HAP-1 (cell line): ENCODE measurements at regions not wholly inside any gene's neighbourhood (a gene's known extent, or its start where the extent isn't known, plus 50 kb on each side); places are given as distances from the start of the nearest gene placed in this dataset.

Experiments
- DNase-seq, 2 experiments: peaks; one replicate each; pipeline ENCODE4 v3.0.0-alpha.2; 2016 to 2020; ENCODE audit warnings: low spot score in 2 of 2
- H3K27me3 ChIP-seq: fragments of 250-450 bp; sonication (Bioruptor Pico); 2 replicates; pipeline ENCODE4 v1.5.1; 2020; ENCODE audit warnings: low read depth, mild to moderate bottlenecking, moderate library complexity
- H3K36me3 ChIP-seq: fragments of 250-450 bp; sonication (Bioruptor Pico); replicated peaks from 2 replicates; pipeline ENCODE4 v1.5.1; 2020; ENCODE audit warnings: mild to moderate bottlenecking
- H3K4me1 ChIP-seq: fragments of 250-450 bp; sonication (Bioruptor Pico); 2 replicates; pipeline ENCODE4 v1.5.1; 2020; ENCODE audit warnings: mild to moderate bottlenecking
- H3K4me3 ChIP-seq: fragments of 250-450 bp; sonication (Bioruptor Pico); 2 replicates; pipeline ENCODE4 v1.5.1; 2020; ENCODE audit warnings: mild to moderate bottlenecking, moderate library complexity
- H3K9me3 ChIP-seq: fragments of 250-450 bp; sonication (Bioruptor Pico); 2 replicates; pipeline ENCODE4 v1.5.1; 2020; ENCODE audit warnings: mild to moderate bottlenecking, moderate library complexity
- in situ Hi-C: fragments of 300-500 bp; cut with MboI; formaldehyde crosslinking; loops from 3 replicates; pipeline ENCODE4 v1.14.3; 2020; ENCODE audit warnings: low sequenced_read_pairs, inconsistent platforms, mixed read lengths

DNA sequence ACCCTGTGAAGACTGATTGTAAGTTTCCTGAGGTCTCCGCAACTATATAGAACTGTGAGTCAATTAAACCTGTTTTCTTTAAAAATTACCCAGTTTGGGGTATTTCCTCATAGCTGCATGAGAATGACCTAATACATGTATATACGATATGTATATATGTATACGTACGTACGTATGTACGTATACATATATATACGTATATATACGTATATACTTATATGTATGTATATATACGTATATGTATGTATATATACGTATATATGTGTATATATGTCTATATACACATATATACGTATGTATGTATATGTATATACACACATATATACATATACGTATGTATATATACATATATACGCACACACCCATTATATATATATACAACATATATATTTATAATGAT lies 1153.0 kb upstream of the CDH18 start:
- in situ Hi-C loops = no loop called here
- DNase-seq = no peak
- no peaks in the 10 kb centered on the region for H3K36me3 ChIP-seq
- H3K4me3 ChIP-seq = no peak overlapping the region
- no peaks in the 10 kb centered on the region; the same call in 1 of the 2 replicates for H3K9me3 ChIP-seq
- H3K4me1 ChIP-seq = no peaks in the 10 kb centered on the region
- H3K27me3 ChIP-seq = no peaks in the 10 kb centered on the region

DNA sequence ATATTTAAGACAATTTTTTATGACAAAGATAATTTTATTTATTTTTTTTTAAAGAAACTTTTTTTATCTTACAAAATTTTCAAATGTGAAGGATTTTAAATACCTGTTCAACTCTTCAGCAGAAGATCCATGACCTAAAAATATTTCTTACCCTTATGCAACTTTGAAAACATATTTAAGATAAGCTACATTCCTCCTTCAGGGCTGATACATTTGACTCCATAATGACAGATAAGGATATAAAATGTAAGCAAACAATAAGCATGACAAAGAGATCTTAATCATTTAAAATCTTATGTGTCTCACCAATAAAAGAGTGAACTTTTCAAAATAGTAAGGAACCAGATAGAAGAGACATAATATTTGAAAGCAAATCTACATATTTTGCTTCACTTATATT lies 1138.2 kb upstream of the CDH18 start:
- Histone ChIP-seq H3K36me3 (no peaks in the 10 kb centered on the region), H3K4me1 (no peaks in the 10 kb centered on the region), H3K4me3 (no peak overlapping the region), H3K9me3 (no peaks in the 10 kb centered on the region), H3K27me3 (no peaks in the 10 kb centered on the region)
- in situ Hi-C loops = no loop called here
- no peak for DNase-seq

DNA sequence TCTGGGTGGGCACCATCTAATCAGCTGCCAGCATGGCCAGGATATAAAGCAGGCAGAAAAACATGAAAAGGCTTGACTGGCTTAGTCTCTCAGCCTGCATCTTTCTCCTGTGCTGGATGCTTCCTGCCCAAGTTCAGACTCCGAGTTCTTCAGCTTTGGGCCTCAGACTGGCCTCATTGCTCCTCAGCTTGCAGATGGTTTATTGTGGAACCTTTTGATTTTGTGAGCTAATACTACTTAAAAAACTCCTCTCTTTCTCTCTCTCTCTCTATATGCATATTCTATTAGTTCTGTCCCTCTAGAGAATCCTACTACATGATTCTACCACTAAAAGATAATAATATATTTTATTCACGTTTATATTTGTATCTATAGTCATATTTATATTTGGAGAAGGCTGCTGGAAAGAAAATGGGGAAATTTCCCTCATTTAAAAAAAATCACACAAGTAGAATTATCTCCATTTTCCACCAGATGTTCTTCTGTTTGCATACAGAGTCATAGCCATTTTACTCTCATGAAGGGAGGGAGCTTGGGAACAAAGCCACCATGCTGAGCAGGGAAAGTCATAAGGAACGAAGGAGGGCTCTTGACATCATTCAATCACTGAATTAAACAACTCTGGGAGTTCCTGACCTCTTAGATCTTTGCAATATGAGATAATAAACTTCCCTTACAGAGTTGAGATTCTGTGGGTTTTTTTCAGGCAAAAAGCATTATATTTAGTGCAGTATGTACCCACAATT lies 1137.4 kb upstream of the CDH18 start:
- no peaks in the 10 kb centered on the region for H3K36me3 ChIP-seq
- in situ Hi-C loops = no loop called here
- H3K4me3 ChIP-seq = no peak overlapping the region
- H3K27me3 ChIP-seq = no peaks in the 10 kb centered on the region
- no peak for DNase-seq
- H3K9me3 ChIP-seq = no peaks in the 10 kb centered on the region
- no peaks in the 10 kb centered on the region for H3K4me1 ChIP-seq

DNA sequence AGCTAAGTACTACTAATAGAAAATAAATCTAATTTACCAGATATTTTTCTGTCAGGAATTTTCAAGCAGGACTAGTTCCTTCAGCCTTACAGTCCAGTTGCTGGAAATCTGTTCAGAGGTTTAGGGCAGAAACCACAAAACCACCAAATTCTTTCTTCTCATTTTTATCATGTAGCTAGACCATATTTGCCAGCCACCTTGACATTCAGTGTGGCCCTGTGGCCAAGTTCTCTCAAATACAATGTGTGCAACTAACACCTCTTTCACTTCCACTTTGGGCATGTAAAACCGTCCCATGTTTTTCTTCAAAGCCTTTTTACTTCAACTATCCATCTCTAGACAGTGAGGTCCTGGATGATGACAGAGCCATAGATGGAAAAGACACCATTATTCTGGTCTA lies 1133.2 kb upstream of the CDH18 start:
- DNase-seq = no peak
- Histone ChIP-seq H3K36me3 (no peaks in the 10 kb centered on the region), H3K4me3 (no peak overlapping the region), H3K9me3 (no peaks in the 10 kb centered on the region), H3K4me1 (no peaks in the 10 kb centered on the region), H3K27me3 (no peaks in the 10 kb centered on the region)
- in situ Hi-C loops = no loop called here

DNA sequence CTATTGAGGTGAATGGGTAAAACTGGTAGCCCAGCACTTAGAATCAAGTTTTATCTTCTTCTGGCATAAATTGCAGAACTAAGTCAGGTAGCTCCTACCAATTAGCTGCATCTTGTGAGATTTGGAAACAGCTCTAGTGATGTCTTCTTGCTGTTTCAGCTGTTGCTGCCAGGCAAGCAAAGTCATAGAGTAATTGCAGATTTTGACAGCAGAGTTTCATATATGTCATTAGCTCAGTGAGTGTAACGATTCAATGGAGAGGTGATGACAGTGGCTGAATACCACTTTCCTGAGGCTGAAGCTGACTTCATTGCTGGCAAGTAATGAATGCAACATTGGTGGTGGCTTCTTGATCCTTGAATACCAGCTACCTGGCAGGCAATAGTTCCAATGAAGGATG lies 1109.7 kb upstream of the CDH18 start:
- H3K27me3 ChIP-seq = no peaks in the 10 kb centered on the region
- in situ Hi-C loops = no loop called here
- H3K4me3 ChIP-seq = no peak overlapping the region

DNA sequence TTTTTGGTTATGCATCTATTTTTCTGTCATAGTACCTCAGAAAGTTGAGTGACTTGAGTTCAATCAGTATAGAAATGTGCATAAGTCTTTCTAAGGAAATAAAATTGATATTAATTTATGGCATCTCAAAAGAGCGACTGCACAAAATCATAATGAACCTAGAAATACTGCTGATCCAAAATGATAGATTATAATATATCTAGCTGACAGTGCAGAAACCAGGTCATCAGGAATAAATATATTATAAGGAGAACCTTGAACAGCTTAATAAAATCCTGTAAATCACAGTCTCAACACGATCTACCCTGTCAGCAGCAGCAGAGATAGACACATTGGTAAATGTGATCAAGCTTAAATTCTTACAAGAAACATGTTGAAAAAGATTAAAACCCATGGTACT lies 1106.6 kb upstream of the CDH18 start:
- Histone ChIP-seq H3K4me1 (no peaks in the 10 kb centered on the region), H3K4me3 (no peak overlapping the region), H3K27me3 (no peaks in the 10 kb centered on the region), H3K36me3 (no peaks in the 10 kb centered on the region), H3K9me3 (no peaks in the 10 kb centered on the region)
- in situ Hi-C loops = no loop called here
- DNase-seq = no peak

More for the DNA sequence above, 1109.7 kb upstream of the CDH18 start:
- no peak for DNase-seq
- no peaks in the 10 kb centered on the region for H3K36me3 ChIP-seq
- no peaks in the 10 kb centered on the region for H3K9me3 ChIP-seq
- H3K4me1 ChIP-seq = no peaks in the 10 kb centered on the region

DNA sequence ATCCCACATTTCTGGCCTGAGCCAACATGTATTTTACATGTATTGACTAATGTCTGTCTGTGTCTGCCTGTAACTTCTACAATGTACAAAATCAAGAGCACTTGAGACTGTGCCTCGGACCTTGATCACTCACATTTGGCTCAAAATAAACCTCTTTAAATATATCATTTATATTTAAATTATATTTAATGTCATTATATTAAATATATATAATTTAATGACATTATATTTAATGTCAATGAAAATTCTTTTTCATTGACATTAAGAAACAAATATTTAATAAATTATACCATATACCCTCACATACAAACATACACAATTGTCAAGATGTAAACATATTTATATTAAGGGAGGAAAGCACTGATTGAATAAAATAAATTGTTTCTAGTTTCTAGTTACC lies 1099.8 kb upstream of the CDH18 start:
- no peak for DNase-seq
- Histone ChIP-seq H3K9me3 (no peaks in the 10 kb centered on the region), H3K36me3 (no peaks in the 10 kb centered on the region), H3K4me3 (no peak overlapping the region), H3K4me1 (no peaks in the 10 kb centered on the region), H3K27me3 (no peaks in the 10 kb centered on the region)
- in situ Hi-C loops = no loop called here

DNA sequence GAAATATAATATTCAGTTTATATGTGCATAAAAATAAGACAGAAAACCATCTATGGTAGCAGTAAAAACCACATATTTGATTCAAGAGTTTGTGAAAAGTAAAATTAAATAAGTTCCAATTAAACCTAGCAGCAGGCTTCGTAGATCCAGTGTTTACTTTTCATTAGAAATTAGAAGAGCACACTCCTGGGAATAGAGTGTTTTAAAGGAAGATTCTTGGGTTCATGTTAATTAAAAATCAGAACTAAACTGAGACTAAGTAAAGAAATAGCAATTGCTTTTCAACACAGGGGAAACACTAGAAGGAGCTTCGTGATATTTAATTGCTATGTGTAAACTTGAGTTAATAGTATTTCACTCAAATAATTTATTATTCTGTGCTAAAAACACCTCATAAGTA lies 1097.8 kb upstream of the CDH18 start:
- in situ Hi-C loops = no loop called here
- no peak for DNase-seq
- Histone ChIP-seq H3K4me1 (no peaks in the 10 kb centered on the region), H3K36me3 (no peaks in the 10 kb centered on the region), H3K27me3 (no peaks in the 10 kb centered on the region), H3K4me3 (no peak overlapping the region), H3K9me3 (no peaks in the 10 kb centered on the region)

DNA sequence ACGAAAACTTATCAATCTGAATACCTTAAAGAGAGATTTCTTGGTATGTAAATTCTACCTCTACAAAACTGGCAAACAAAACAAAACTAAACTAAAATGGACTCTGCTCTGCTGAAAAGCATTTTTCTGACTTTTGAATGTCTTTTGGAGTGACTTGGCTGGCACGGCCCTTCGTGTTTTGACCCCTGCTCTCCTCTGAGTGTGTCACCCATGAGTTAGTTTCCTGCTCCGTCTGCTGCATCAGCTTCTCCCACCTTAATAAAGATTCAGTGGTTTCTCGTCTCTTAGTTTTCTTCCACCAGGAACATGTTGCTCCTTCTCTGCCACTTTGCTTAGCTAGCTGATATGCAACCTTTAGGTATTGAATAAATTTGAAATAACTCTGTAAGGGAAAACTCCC lies 1084.0 kb upstream of the CDH18 start:
- DNase-seq = no peak
- no peaks in the 10 kb centered on the region for H3K4me1 ChIP-seq
- in situ Hi-C loops = no loop called here
- H3K4me3 ChIP-seq = no peak overlapping the region
- no peaks in the 10 kb centered on the region for H3K36me3 ChIP-seq
- no peaks in the 10 kb centered on the region for H3K9me3 ChIP-seq
- H3K27me3 ChIP-seq = no peaks in the 10 kb centered on the region

DNA sequence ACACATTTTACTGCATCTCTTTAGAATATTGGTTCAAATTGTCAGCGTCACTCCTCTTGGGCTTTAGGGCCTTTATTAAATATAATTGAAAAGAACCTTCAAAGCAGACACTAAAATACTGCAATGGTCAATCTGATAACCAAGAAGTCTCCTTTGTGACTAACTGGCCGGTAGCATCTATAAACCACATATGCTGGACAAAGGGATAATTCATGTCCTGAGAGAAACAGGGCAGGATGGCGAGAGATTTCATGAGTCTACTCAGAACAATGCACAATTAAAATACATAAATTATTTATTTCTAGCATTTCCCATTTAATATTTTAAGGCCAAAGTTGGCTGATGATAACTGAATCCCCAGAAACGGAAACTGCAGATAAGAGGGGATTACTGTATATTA lies 1083.4 kb upstream of the CDH18 start:
- no peaks in the 10 kb centered on the region for H3K4me1 ChIP-seq
- no peaks in the 10 kb centered on the region for H3K36me3 ChIP-seq
- no peaks in the 10 kb centered on the region for H3K9me3 ChIP-seq
- in situ Hi-C loops = no loop called here
- H3K4me3 ChIP-seq = no peak overlapping the region
- H3K27me3 ChIP-seq = no peaks in the 10 kb centered on the region
- DNase-seq = no peak

DNA sequence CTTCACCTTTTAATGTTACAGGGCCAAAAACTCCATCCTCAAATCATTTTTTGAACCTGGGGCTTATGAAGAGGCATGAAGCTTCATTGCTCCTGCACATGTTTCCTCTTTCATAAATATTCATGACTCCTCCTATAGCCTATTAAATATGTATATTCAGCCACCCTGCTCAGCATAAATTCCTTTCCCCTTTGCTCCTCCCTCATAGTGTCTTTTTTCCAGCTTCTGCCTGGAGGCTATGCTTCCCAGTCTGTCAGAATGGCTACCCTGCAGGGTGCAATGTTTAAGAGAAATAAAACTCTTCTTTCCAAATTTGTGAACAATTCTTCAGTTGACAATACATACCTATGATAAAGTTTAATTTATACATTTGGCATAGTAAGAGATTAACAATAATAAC lies 1082.9 kb upstream of the CDH18 start:
- H3K9me3 ChIP-seq = no peaks in the 10 kb centered on the region
- no peaks in the 10 kb centered on the region for H3K27me3 ChIP-seq
- no peaks in the 10 kb centered on the region for H3K4me1 ChIP-seq
- H3K4me3 ChIP-seq = no peak overlapping the region
- no peaks in the 10 kb centered on the region for H3K36me3 ChIP-seq
- in situ Hi-C loops = no loop called here
- no peak for DNase-seq

DNA sequence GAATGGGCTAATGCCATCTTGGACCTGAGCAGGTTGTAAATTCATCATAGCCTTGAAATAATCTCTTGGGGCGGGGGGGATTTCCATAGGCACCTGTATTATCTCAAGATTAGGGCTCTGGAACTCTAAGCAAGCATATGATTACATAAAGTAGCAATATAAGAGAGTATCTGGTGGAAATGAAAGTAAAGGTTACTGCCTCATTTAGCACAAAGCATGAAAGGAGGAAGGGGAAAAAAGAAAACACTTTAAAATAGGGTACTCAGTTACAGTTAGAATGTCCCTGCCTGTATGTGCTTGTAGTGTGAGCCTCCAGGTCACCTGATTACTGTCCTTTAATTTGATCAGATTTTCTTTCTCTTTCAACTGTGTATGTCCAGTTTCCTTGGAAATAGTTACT lies 1079.7 kb upstream of the CDH18 start:
- H3K9me3 ChIP-seq = no peaks in the 10 kb centered on the region
- H3K4me1 ChIP-seq = no peaks in the 10 kb centered on the region
- no peaks in the 10 kb centered on the region for H3K27me3 ChIP-seq
- no peaks in the 10 kb centered on the region for H3K36me3 ChIP-seq
- no peak for DNase-seq
- no peak overlapping the region for H3K4me3 ChIP-seq
- in situ Hi-C loops = no loop called here

DNA sequence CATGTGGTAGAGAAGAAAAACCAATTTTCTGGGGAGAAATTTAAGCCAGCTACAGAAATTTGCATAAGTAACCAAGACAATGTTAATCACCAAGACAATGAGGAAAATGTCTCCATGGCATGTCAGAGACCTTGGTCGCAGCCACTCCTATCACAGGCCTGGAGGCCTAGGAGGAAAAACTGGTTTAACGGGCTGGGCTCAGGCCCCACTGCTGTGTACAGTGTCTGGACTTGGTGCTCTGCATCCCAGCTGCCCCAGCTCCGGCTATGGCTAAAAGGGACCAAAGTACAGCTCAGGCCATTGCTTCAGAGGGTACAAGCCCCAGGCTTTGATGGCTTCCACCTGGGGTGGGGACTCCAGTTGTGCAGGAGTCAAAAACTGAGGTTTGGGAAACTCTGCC lies 1075.1 kb upstream of the CDH18 start:
- H3K9me3 ChIP-seq = no peaks in the 10 kb centered on the region
- H3K27me3 ChIP-seq = no peaks in the 10 kb centered on the region
- in situ Hi-C loops = no loop called here
- H3K4me3 ChIP-seq = no peak overlapping the region
- no peaks in the 10 kb centered on the region for H3K4me1 ChIP-seq
- H3K36me3 ChIP-seq = no peaks in the 10 kb centered on the region
- no peak for DNase-seq

DNA sequence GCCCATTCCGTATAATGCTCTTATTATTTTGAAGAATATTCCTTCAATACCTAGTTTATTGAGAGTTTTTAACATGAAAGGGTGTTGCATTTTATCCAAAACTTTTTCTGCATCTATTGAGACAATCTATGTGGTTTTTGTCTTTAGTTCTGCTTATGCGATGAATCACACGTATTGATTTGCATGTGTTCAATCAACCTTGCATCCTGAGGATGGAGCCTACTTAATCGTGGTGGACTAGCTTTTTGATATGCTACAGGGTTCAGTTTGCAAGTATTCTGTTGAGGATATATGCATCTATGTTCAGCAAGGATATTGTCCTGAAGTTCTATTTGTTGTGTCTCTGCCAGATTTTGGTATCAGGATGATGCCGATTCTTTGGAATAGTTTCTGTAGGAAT lies 1070.3 kb upstream of the CDH18 start:
- Histone ChIP-seq H3K4me1 (no peaks in the 10 kb centered on the region), H3K4me3 (no peak overlapping the region), H3K27me3 (no peaks in the 10 kb centered on the region), H3K36me3 (no peaks in the 10 kb centered on the region), H3K9me3 (no peaks in the 10 kb centered on the region)
- in situ Hi-C loops = no loop called here
- no peak for DNase-seq

DNA sequence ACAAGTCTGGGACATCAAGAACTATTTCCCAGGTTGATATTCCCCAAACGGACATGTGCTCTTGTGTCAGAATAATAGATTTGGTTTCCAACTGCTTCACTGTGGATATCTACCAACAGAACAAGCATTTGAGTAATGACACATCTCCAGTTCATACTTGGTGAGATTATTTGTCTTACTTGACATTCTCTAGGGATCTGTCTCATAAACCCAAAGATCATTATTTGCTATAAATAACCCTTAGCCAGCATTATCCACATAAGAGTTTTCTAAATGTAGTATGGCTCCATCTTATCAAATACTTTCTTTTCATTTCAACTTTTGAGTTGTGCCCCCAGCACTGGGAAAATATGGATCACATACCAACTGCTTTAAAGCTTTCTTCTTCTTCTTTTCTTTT lies 1063.9 kb upstream of the CDH18 start:
- no peak for DNase-seq

More for the DNA sequence above, 1063.9 kb upstream of the CDH18 start:
- Histone ChIP-seq H3K4me1 (no peaks in the 10 kb centered on the region), H3K4me3 (no peak overlapping the region), H3K9me3 (no peaks in the 10 kb centered on the region), H3K36me3 (no peaks in the 10 kb centered on the region), H3K27me3 (no peaks in the 10 kb centered on the region)
- in situ Hi-C loops = no loop called here
